SU-DHL-6 (cell line): ENCODE measurements at regions not wholly inside any gene's neighbourhood (a gene's known extent, or its start where the extent isn't known, plus 50 kb on each side); places are given as distances from the start of the nearest gene placed in this dataset.

ENCODE experiments used
- H2AFZ ChIP-seq: fragments of 200-600 bp; sonication (generic); 2 replicates; pipeline ENCODE4 v1.6.1; 2014; ENCODE audit warnings: low read depth, mild to moderate bottlenecking, moderate library complexity, mixed read lengths, antibody characterized with exemption, low read length; ENCODE audit not compliant: severe bottlenecking
- H3F3A ChIP-seq: fragments of 200-600 bp; shearing (Covaris generic); 2 replicates; pipeline ENCODE4 v1.6.0; 2016; ENCODE audit warnings: antibody characterized with exemption, mild to moderate bottlenecking; ENCODE audit not compliant: insufficient read depth
- H3K27ac ChIP-seq: fragments of 200-600 bp; sonication (generic); 2 replicates; pipeline ENCODE4 v1.5.1; 2016; ENCODE audit warnings: low read depth, mild to moderate bottlenecking, low read length, moderate library complexity, mixed read lengths
- H3K27me3 ChIP-seq: fragments of 200-600 bp; sonication (generic), shearing (Covaris generic); 2 replicates; pipeline ENCODE4 v1.6.0; 2014; ENCODE audit warnings: mild to moderate bottlenecking, low read length
- H3K36me3 ChIP-seq: fragments of 200-600 bp; sonication (generic); 2 replicates; pipeline ENCODE4 v1.6.1; 2014; ENCODE audit warnings: mild to moderate bottlenecking, low read length, mixed read lengths
- H3K4me2 ChIP-seq: fragments of 300-600, 200-600 bp; shearing (Covaris generic), sonication (generic); 2 replicates; pipeline ENCODE4 v1.6.0; 2014; ENCODE audit warnings: low read length, low read depth, mild to moderate bottlenecking; ENCODE audit not compliant: poor library complexity, severe bottlenecking
- H3K4me3 ChIP-seq: fragments of 200-600 bp; sonication (generic); 2 replicates; pipeline ENCODE4 v1.5.1; 2014; ENCODE audit warnings: antibody characterized with exemption, low read length, mild to moderate bottlenecking, mixed read lengths; ENCODE audit not compliant: insufficient read depth, poor library complexity, severe bottlenecking
- H3K79me2 ChIP-seq: fragments of 200-600 bp; sonication (generic); 2 replicates; pipeline ENCODE4 v1.6.1; 2014; ENCODE audit warnings: mild to moderate bottlenecking, low read length, moderate library complexity; ENCODE audit not compliant: insufficient read depth
- H3K9ac ChIP-seq: fragments of 200-600 bp; sonication (generic); 2 replicates; pipeline ENCODE4 v1.7.0; 2014; ENCODE audit warnings: mild to moderate bottlenecking, low read length
- H3K9me2 ChIP-seq: fragments of 200-600 bp; sonication (generic); replicated peaks from 2 replicates; pipeline ENCODE4 v1.6.1; 2014; ENCODE audit warnings: low read length; ENCODE audit not compliant: insufficient read depth
- H3K9me3 ChIP-seq: fragments of 200-600 bp; sonication (generic); 2 replicates; pipeline ENCODE4 v1.6.1; 2014; ENCODE audit warnings: low read length, mixed read lengths; ENCODE audit not compliant: insufficient read depth
- H4K20me1 ChIP-seq: fragments of 200-600 bp; sonication (generic); 2 replicates; pipeline ENCODE4 v1.6.1; 2014; ENCODE audit warnings: low read depth, mild to moderate bottlenecking, antibody characterized with exemption, low read length, moderate library complexity, mixed read lengths
- CTCF ChIP-seq: fragments of 200-600 bp; sonication (generic); IDR thresholded peaks from one replicate; pipeline ENCODE4 v1.5.1; 2017; ENCODE audit warnings: antibody characterized with exemption, mild to moderate bottlenecking, low read length, moderate library complexity; ENCODE audit not compliant: insufficient read depth, poor library complexity, severe bottlenecking
- EZH2phosphoT487 ChIP-seq: fragments of 200-600 bp; sonication (generic), shearing (Covaris generic); conservative IDR thresholded peaks from 2 replicates; pipeline ENCODE4 v1.6.1; 2018; ENCODE audit warnings: mild to moderate bottlenecking, antibody characterized with exemption, low read length, moderate library complexity, mixed read lengths

- no peak overlapping the region for H2AFZ ChIP-seq
- H3K27me3 ChIP-seq = 0 out of 2 replicates have a peak, but pooled peaks cover 3% of the 10 kb centered on the region
- no peak overlapping the region for H3K9ac ChIP-seq
- no peak overlapping the region for H3K4me2 ChIP-seq
- H3K27ac ChIP-seq = no peak overlapping the region
- no peak overlapping the region for H3K4me3 ChIP-seq
- TF ChIP-seq EZH2phosphoT487 = no peak
- TF ChIP-seq CTCF = no peak
- no peaks in the 10 kb centered on the region for H3K36me3 ChIP-seq
- H3K79me2 ChIP-seq = no peaks in the 10 kb centered on the region
- no peaks in the 10 kb centered on the region for H4K20me1 ChIP-seq
- no peaks in the 10 kb centered on the region for H3F3A ChIP-seq
- no peaks in the 10 kb centered on the region for H3K9me2 ChIP-seq
- no peaks in the 10 kb centered on the region for H3K9me3 ChIP-seq
Observed at GRCh38 chr2:236887953-236888793, 197.5 kb upstream of the COPS8 start.

- TF ChIP-seq CTCF (no peak), EZH2phosphoT487 (no peak)
- Histone ChIP-seq H3F3A (no peaks in the 10 kb centered on the region), H3K4me2 (no peak overlapping the region), H3K27me3 (0 out of 2 replicates have a peak, but pooled peaks cover 3% of the 10 kb centered on the region), H3K27ac (no peak overlapping the region), H3K36me3 (no peaks in the 10 kb centered on the region), H2AFZ (no peak overlapping the region), H3K9me2 (no peaks in the 10 kb centered on the region), H3K9me3 (no peaks in the 10 kb centered on the region), H4K20me1 (no peaks in the 10 kb centered on the region), H3K9ac (no peak overlapping the region), H3K79me2 (no peaks in the 10 kb centered on the region), H3K4me3 (no peak overlapping the region)
Observed at GRCh38 chr2:236888794-236889780, 196.6 kb upstream of the COPS8 start.

GRCh38 chr2:236889791-236890704, 195.6 kb upstream of the COPS8 start:
- Histone ChIP-seq H2AFZ (no peak overlapping the region), H3K4me3 (no peak overlapping the region), H3K27me3 (0 out of 2 replicates have a peak, but pooled peaks cover 3% of the 10 kb centered on the region), H3K79me2 (no peaks in the 10 kb centered on the region), H3K9me2 (no peaks in the 10 kb centered on the region), H3K27ac (no peak overlapping the region), H3K36me3 (no peaks in the 10 kb centered on the region), H3K4me2 (no peak overlapping the region), H3K9me3 (no peaks in the 10 kb centered on the region), H4K20me1 (no peaks in the 10 kb centered on the region), H3K9ac (no peak overlapping the region), H3F3A (no peaks in the 10 kb centered on the region)
- no peak for TF ChIP-seq CTCF
- TF ChIP-seq EZH2phosphoT487 = no peak
